Midbrain (tissue), 1 donor: ENCODE measurements at regions not wholly inside any gene's neighbourhood (a gene's known extent, or its start where the extent isn't known, plus 50 kb on each side); places are given as distances from the start of the nearest gene placed in this dataset.
A peak's percentile ranks its signal among the peaks of the same experiment; 100 is the strongest.

Source experiments
- DNase-seq: peaks from one replicate; lab custom pipeline; 2025; lab: John Stamatoyannopoulos, UW

DNA sequence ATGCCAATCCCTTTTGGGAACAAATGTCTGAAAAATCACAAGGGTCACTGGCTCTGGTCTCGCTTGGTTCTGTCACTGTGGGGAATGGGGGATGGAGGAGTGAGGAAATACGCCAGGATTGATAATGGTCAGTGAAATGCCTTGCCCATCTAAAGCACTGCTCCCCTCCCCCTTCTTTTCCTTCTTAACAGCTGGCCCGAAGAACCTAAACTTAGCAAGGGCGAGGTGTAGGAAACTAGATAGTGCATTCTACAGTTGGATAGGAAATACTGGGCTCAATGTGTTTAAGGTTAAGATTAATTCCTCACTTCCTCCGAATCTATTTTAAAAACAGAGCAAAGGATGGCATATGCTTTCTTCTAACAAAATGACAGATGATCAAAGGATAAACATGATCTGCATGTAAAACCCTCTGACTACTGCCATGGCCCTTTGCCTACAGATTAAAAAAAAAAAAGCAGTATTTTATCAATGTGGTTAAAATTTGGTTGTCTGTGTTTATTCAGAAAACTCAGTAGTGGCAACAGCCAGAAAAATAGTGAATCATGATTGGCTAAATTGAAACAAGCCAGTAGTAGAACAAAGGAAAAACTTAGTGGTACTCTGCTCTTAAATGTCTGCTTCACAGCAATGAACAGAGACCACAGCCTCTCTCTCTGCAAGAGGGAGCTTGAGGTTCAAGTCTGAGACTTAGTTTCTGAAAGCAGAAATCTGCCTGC lies 86.1 kb upstream of the VAV3 start:
- no peak for DNase-seq

DNA sequence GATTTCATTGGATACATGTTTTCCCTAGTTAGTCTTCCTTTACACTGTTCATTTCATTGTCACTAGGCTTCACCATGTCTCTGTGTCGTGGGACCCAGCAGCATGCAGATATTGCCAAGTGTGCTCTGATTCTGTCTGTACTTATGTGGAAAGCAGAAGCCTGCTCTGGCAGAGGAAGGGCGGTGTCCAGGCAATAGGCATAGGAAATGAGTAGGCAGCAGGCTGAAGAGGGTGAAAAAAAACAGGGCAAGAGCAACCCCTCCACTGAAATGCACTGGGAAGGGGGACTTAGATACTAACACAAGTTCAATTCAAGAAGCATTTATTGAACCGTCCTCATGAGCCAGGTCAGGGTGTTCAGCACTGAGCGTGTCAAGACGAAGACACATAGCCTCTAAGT lies 85.2 kb upstream of the VAV3 start:
- DNase-seq = no peak

DNA sequence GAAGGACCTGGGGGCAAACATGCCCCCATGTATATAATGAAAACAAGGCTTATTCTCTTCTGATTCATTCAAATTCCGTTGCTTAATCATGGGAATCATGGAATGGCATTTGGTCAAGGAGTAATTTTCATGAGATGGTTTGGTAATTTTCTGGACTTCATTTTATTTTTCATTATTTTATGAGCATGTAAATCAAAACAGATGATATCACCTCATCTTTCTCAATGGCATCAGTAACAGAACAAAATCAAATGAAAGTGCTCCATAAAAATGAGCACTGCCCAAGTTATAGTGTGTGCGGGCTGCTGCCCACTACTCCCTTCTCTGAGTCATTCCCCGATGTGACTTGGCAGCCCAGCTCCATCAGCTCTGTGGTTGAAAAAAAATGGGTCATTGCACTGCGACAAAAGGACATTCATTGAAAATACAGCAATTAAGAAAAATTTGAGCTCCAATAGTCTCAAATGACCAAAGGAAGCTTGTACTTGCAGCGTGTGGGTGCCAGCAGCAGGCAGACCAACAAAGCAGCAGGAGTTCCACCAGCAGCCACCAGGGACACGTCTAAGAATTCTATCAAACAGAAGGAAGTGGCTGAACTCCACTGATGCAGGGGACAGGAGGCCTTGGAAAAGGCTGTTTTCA lies 84.3 kb upstream of the VAV3 start:
- DNase-seq = peak; percentile 65

DNA sequence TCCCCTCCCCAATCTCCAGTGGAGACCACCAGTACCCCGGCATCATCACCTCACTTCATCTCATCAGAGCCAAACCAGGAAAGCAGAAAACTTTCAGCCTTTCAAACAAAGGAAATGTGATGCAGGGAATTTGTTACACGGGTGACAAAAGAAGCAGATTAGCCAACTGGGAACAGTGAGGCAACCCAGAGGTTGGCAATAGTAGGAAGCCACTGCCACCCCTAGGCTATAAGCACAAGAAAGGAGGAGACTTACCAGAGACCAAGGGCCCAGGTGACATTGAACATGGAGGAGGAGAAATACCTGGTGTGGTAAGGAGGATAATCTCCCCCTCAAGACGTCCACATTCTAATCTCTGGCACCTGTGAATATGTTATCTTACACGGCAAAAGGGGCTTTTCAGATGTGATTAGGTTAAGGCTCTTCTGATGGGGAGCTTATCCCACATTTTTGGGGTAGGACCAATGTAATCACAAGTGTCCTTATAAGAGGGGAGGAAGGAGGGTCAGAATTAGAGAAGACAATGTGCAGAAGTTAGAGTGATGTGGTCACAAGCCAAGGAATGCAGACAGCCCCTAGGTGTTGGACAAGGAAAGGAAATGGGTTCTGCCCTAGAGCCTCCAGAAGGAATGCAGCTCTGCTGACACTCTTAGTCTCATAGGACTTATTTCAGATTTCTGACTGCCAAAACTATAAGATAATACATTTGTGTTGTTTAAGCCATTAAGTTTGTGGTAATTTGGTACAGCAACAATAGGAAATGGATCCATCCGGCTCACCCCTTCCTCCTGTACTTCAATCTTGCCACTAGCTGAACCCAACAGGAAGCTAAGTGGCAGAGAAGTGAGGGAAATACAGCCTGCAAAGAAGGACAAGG lies 83.6 kb upstream of the VAV3 start:
- DNase-seq = no peak

DNA sequence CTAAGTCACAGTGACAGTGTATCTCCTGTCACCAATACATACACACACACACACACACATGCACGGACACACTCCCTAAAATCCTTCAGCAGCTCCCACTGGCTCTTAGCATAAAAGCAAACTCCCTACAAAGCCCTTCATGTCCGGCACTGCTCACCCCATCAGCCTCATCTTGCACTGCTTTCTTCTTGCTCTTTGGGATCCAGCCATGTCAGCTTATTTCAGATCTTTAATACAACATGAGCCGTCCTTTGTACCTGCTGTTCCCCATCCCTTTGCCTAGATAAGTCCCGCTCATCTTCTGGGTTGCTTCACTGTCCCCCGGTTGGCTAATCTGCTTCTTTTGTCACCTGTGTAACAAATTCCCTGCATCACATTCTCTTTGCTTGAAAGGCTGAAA lies 82.1 kb upstream of the VAV3 start:
- DNase-seq = no peak

DNA sequence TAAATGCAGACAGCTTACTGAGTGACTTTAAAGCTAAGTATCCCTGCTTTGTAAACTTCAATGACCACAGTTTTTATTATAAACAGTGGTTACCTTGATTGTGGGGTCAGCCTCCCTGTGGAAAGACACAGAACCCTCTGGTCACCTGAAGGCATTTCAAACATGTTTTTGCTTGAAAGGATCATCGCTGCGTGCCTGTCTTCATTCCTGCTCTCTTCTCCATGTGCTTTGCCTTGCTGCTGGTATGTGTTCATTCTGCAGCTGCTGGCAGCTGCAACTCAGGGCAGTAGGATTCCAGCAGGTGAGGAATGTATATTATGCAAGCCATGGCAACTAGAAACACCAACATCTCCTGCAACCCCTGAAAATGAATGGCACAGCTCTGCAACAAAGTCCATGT lies 81.0 kb upstream of the VAV3 start:
- DNase-seq = no peak

DNA sequence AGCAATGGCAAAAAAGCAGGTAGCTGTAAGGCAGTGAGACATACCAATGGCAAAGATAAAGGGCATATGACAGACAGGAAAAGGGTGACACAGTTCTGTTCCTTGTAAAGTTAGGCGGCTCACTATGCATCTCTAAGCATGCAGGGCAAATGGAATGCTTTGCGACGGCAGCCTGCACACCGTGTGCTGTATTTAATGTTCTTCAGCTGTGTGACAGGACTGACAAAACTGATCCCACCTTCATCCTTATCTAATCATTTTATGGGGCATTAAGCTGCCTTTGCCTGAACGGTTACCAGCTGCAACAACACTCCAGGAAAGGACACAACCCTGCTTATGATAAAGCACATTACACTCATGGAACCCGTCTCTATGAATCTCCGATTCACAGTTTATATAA lies 80.5 kb upstream of the VAV3 start:
- no peak for DNase-seq

DNA sequence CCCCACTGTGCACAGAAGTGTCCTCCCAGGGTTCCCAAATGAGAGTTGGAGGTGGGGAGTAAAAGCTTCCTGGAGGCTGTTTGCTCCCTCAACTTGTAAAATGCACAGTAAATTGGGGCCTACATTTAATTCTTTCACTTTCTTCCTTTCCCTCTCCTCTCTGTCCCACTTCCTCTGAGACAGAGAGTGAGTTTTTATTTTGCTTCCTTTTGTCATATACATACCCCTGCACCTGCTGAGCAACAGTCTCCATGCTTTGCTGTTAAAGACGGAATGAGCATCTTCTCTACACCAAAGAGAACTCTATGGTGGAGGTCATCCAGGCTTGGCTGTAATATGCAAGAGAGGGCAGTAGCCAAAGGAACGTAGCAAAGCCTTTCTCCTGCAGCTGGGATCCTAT lies 79.3 kb upstream of the VAV3 start:
- DNase-seq = no peak

DNA sequence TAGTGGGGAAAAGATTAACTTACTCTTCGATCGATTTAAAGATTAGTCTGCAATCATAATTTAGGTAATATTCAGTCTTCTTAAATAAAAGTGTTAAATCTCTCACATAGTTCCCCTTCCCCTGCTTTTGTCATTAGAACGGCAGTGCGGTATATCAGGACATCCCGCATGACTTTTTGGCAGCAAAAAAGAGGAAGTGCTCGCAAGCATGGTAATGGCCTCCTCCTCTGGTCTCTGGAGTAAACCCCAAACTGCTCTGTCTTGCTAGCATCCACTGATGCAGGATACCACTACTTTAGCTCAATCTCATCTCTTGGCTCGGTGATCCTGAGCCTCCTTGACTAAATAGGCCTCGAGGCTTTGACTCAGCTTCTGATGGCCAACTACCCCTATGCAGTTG lies 78.7 kb upstream of the VAV3 start:
- no peak for DNase-seq

DNA sequence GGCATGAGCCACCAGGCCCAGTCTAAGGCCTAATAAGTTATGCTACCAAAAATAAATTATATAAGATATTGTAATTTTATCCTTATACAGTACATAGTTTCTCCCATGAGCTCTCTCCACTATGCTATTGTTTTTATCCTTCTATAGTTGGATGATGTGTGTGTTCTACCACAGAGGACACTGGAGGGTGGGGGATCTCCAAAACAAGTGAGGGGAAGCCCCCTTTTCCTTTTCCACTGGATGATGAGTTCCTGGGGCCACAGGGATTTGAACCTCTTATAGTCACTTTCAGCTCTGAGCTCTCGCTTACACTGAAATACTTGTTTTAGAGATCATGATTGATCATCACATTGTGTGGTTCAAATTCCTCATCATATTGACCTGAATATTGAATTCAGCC lies 77.6 kb upstream of the VAV3 start:
- no peak for DNase-seq

DNA sequence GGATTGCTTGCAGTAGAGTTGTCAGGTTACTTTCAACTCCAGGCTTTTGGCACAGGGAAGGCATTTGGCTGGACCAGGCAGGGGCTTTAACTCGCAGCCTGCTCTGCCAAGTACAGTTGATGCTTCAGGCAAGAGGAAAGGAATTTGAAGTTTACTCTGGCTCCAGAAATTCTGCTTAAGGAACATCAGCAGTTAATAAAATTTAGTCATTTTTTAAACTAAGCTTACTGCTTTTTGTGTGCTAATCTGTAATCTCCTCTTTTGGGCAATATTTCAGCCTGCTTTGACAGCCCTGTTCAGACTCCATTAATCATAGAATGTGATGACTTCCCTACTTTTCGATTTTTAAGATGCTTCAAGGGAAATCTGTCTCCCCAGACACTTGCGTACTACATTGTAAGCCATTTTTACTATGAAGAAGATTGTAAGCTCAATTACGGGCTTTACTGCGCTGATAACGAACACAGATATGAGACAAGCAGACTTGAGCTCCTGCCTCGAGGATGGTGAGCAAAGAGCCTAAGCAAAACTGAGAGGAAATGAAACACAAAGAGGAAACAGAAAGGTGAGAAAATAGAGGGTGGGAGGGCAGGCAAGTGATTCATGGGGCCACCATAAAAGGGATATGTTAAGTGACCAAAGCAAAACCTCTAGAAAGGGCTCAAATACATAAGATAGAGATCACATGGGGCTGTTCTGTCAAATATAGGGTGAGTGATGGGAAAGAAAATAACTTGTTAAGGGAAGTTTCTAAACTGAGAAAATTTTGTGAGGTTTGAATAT lies 76.6 kb upstream of the VAV3 start:
- DNase-seq = no peak

DNA sequence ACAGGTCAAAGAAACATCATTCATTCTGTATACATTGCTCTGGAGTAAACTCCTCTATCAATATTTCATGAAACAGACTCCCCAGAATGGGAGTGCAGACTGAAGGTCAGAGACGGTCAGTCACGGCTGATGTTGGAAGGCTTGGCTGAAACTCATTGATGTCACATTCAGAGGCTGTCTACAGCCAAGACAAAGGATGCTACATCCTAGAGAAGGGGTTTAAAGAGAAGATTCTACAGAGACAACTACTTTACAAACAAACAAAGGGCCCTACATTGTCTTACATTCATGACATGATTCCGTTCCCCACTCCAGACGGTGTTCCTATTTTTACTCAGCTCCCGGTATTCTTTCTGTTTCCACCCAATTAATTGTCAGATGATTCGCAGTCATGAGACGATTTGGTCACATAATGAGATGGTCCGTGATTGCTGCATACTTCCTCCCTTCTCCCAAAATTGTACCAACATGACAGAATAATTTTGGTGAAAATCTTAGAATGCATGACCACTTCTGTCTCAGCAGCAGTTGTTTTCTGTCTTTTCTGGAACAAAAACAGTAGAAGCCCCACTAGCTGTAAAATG lies 73.8 kb upstream of the VAV3 start:
- DNase-seq = no peak

DNA sequence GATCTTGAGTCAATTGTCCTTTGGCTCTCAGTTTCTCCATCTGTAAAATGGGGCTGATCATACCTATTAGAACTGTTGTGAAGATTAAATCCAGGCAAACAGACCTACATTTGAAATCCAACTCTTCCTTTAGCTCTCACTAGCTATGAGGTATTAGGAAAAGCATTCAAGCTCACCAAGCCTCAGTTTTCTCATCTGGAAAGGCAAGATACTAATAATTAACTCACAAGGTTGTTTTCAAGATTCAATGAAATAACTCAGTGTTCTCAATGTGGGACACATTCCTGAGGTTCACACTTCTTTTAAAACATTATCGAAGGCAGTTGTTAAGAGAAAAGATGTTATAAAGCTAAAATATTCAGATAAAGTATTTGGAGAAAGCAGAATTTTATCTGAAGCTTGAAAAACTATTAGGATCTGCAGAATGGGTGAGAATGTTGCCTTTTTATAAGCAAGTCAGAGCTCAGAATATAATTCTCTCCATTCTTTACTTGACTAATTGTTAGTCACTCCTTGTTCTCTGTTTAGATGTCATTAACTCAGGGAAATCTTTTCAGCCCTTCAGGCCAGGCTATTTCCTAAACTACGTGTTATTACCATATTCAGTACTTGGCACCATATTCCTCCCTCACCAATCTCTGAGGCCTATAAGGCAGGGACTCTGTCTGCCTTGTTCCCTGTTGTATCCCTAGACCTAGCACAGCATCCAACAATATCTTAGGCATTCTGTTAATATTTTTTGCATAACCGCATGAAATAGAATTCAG lies 72.0 kb upstream of the VAV3 start:
- DNase-seq = no peak

DNA sequence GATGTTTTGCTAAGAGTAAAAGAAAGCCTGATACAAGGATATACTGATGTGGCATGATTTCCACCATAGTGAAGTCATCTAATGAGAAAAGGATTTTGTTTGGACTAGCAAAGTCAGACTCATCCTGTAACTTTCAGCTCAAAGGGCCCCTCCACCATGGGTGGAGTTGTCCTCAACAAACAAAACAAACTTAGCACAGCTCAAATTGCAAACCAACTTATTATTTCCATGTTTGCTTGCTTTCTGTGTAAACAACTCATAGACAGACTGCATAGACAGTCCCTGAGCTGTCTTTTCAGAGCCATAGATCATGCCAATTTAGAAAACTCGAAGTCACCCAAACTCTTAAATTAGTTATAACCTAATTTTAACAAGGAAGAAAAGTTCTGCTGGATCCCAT lies 69.4 kb upstream of the VAV3 start:
- DNase-seq = no peak

DNA sequence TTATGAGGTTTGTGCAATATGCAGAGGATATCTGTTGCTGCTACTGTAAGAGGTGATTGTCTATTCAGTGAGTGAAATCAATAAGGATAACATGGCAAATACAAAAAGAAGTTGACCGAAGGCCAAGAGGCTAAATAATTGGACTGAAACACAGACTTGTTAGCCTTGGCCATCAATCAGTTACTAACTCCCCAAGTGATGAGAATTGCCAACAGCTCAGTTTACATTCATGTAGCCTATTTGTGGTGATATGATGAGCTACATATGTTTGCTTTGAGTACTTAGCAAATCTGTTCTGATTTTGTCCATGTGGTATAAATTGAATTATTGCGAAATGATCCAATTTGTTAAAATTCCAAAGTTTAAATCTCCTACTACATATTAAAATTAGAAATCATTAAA lies 68.6 kb upstream of the VAV3 start:
- DNase-seq = no peak

DNA sequence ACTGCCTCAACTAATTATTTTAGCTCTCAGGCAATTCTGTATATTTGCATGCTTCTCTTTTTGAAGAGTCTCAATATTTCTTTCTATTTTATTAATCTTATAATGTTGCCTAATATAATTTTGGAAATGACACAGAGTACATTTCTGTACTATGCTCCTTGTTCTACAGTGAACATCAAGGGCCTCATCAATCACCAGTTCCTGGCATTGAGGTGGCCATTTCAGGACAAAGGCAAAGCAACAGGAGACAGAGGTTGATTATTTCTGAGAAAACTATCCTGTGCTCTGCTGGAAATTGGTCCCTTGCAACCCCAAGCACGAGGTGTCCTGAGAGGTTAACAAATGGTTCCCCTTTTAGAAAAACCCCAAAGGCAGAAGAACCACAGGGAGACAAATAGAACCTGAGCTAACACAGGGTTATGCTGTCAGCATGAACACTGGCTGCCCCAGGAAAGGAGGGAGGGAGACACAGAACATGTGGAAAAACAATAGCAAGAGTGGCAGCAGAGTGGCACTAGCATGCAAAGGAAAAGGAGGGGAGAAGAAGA lies 63.9 kb upstream of the VAV3 start:
- DNase-seq = no peak

DNA sequence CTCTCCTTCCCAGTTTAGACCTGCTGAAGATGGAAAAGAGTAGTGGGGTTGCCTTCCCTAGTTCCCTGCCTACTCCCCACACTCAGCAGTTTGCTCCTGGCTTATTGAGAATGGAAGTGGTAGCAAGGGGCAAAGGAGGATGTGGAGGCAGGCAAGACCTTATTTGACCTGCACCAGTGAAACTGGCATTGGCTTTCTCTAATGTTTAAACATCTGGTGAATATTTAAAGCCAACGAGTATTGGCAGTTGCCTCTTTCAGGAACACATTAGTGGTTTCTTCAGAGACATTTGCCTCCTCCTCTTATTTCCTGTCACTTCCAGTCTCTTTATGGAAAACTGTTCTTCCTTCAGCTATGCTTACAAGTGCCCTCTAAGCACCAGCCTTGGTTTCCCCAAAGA lies 62.4 kb upstream of the VAV3 start:
- no peak for DNase-seq

DNA sequence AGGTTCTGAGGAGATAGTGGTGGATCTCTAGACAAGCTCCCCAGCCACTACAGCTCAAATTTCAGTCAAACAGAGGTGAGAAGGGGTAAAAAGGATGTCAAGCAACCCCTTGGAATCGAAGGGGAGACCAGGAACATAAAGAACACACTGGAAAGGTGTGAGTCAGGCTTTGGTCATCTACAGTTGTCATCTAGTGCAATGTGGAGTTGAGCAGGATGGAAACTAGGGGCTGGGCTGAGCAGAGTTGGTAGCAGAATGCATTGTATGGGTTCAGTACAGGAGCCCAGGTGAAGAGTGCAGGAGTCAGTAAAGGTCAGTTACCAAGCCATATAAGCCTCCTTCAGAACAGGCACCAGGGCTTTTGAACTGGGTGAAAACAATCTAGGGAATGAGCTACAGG lies 52.7 kb upstream of the VAV3 start:
- DNase-seq = no peak

DNA sequence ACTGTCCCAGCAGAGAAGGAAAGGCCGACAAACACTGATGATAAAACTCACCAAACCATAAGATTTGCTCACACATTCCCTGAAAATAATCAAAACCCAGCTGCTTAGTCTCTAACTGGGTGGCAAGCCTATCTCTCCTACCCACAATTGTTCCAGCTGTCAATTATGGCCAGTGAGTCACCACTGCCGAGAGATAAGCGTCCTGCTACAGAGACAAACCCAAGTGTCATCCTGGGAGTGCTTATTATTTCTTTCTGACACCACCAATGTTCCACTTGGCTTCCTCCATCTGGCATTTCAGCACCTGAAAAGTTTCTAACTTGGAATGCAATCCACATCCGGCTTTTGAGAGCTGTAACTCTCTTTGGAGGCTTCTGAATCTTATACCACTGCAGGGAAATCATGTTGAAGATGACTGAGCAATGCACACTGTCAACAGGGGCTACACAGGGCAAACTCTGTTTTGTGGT lies 51.5 kb upstream of the VAV3 start:
- DNase-seq = no peak
